ENCODE measurements at regions not wholly inside any gene's neighbourhood (a gene's known extent, or its start where the extent isn't known, plus 50 kb on each side); places are given as distances from the start of the nearest gene placed in this dataset.

DNA sequence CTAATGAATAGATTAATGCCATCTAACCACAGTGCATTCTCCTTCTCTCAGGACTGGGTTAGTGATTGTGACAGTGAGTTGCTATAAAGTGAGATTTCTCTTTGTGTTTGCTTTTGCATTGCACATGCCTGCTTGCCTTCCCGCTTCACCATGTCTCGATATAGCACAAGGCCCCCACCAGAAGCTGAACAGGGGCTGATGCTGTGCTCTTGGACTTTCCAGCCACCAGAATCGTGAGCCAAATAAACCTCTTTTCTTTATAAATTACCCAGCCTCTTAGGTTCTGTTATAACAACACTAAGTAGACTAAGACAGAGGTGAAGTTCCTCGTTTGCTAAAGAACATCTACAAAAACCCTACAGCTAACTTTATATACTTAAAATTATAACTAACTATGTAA lies 173.0 kb downstream of the KIF26A start:
- TF ChIP-seq POLR2A (IDR thresholded peaks at IDR 0.05), result no peak
- TF ChIP-seq, protein P1, sequence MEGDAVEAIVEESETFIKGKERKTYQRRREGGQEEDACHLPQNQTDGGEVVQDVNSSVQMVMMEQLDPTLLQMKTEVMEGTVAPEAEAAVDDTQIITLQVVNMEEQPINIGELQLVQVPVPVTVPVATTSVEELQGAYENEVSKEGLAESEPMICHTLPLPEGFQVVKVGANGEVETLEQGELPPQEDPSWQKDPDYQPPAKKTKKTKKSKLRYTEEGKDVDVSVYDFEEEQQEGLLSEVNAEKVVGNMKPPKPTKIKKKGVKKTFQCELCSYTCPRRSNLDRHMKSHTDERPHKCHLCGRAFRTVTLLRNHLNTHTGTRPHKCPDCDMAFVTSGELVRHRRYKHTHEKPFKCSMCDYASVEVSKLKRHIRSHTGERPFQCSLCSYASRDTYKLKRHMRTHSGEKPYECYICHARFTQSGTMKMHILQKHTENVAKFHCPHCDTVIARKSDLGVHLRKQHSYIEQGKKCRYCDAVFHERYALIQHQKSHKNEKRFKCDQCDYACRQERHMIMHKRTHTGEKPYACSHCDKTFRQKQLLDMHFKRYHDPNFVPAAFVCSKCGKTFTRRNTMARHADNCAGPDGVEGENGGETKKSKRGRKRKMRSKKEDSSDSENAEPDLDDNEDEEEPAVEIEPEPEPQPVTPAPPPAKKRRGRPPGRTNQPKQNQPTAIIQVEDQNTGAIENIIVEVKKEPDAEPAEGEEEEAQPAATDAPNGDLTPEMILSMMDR (IDR thresholded peaks at IDR 0.05), result no peak

Data from adrenal gland (tissue), 5 donors.